NCI-H187 treated with DMSO at 0.1 percent for 48 hours (cell line): ENCODE measurements at regions not wholly inside any gene's neighbourhood (a gene's known extent, or its start where the extent isn't known, plus 50 kb on each side); places are given as distances from the start of the nearest gene placed in this dataset.
"Not testable (repeated sequence)": the region's sequence is repeated elsewhere in the genome, so short reads cannot be mapped to it uniquely, and the experiment has no call there.

Source experiments
- DNase-seq: peaks from one replicate; lab custom pipeline; 2025; lab: John Stamatoyannopoulos, UW

DNA sequence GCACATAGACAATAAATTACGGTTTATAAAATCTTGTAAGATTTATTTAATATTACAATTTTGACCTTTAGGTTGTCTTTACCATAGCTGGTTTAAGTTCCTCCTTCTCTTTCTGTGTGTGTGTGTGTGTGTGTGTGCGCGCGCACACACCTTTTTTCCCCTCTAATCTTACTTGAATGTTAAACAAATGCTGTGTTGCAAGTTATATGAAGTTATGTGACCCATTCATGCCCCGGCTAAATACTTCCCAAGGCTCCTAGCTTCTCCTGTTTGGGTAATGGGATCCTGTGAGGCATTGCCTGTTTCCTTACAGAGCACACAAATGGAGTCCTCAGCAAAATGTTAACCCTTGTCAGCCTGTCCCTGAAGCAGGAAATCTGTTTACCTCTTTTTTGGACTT is 125.6 kb upstream of the ZNF608 start:
- DNase-seq, result no peak

DNA sequence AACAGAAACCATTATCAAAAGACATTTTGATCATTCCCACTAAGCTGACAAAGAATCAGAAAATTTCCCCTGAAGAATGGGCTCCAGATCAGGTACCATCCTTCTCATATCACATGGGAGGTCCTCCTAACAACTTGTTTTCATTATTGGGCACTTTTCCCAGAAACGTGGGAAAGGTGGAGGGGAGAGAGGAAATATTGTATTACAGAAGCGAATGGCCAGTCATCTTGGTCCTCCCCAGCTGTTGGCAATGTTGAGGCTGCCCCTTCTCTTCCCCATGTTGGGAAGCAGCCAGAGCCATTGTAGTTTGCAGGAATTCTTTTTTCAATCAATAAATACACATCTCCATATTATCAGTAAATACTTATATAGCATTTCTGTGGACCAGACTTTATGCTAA is 126.2 kb upstream of the ZNF608 start:
- DNase-seq, result no peak

DNA sequence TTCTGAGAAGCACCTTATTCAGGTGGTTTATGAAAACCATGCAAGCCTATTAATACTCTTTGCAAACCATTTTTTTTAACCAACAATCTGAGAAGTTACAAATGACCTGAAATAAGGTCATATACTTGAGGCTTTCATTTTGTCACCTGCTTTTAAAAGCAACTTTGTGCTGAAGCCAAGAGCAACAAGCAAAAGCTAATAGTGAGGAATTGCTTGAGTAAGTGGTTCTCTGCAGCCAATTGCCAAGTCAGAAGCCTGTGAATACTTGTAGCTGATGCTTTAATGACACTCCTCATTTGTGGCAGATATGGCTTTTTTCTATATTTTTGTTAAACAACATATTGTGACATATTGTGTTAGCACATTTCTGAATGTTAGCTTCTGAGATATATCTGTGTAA is 126.7 kb upstream of the ZNF608 start:
- no peak for DNase-seq

DNA sequence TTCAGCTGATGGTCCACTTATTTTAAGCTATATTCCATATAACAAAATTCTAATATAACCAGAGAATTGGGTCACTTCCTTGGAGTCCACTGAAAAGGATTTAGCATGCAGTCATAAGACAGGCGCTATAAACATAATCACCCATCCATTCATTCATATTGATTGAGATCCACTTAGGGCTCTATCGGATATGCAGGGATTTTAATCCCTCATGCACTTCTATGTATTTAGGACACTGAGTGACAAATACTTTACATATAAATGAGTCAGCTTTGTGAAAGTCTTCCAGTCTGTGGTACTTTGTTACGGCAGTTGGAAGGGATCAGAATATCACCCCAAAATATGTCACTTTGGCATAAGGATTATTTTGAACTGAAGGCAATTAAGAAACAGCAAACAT is 127.3 kb upstream of the ZNF608 start:
- DNase-seq, result no peak

DNA sequence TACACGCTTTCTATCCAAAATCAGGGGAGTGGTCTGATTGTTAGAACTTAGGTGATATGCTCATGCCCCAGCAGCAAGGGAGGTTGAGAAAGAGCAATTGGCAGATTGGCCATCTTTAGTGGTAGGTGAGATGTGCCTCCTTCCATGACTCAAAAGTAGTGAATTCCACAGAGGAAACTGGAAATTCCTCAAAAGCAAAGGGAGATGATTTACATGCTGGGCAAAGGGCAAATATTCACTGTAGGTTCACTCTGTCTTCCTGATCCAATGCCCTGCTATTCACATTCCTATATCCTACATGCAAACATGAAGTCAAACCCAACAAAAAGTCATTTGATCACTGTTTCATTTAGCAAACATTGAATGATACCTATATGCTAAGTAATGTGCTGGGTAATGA is 130.1 kb upstream of the ZNF608 start:
- no peak for DNase-seq

DNA sequence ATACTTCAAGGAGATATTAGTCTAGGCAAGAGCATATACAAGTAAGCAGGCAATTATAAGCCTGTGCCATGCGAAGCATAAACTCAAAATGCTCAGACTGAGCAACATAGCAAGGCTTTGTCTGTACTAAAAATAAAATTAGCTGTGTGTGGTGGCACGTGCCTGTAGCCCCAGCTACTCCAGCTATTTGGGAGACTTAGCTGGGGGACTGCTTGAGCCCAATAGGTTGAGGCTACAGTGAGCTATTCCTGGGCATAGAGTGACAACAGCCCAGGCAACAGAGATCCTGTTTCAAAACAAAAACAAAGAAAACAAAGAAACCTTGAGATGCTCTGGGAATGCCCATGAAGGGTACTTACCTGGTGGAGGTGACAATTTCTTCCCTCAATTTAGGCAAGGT is 130.5 kb upstream of the ZNF608 start:
- DNase-seq, result no peak

DNA sequence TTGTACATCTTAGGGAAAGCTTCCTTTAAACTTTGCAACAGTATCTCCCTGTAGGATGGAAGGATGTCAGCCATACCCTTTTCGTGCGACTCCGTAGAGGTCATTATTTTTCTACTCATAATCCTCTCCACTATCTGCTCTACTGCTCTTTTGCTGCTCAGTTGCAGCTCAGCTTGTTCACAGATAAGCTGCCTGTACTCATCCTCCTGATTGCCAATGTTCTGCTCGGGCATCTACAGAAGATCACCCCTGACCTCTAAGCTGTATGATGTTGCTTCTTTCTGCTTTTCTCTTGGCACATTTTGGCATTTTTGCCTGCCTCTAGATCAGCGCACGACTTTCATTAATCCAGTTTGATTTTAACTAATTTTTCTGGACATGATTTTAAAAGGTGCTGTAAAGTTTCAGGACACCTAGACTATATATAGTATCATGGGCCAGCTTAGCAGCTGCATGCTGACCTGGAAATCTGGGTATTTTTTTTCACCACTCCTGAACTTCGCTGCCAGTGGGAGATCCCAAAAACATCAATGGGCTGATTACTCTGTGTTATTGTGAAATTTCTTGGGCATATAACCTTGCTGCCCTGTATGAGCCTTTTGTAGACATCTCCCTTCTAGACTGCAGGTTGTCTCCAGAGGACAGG is 131.2 kb upstream of the ZNF608 start:
- DNase-seq, result no peak

DNA sequence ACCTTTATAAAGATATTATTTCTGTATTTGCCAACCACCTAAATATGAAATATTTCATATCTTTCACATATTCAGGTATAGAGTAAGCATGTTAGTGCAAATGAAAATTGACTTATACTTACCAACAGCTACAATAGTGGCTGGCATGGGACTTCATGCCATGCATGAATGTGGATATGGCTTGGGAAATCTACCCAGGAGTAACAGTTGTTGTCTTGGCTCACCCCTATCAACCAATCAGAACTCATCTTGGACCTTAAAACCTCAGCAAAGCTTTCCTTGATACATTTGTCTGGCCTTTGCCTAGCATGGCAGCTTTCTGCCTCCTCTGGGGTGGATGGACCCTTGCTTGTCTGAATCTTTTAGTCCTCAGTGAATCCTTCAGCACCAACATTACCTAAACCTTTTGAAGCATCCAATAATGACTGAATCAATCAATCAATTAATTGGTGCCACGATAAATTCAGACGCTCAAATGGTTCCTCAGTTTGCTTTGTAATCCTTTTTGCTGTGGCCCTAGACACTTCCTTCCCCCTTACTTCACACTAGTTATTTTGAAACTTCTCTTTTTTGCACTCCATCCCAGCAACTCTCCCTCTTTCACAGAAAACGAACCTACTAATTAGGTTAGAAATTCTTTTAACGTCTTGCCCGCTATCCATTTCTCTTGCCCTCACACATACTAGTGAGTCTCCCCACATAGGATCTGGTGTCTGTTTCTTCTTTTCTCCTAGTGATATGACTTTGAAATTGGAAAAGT is 132.3 kb upstream of the ZNF608 start:
- DNase-seq, result no peak

DNA sequence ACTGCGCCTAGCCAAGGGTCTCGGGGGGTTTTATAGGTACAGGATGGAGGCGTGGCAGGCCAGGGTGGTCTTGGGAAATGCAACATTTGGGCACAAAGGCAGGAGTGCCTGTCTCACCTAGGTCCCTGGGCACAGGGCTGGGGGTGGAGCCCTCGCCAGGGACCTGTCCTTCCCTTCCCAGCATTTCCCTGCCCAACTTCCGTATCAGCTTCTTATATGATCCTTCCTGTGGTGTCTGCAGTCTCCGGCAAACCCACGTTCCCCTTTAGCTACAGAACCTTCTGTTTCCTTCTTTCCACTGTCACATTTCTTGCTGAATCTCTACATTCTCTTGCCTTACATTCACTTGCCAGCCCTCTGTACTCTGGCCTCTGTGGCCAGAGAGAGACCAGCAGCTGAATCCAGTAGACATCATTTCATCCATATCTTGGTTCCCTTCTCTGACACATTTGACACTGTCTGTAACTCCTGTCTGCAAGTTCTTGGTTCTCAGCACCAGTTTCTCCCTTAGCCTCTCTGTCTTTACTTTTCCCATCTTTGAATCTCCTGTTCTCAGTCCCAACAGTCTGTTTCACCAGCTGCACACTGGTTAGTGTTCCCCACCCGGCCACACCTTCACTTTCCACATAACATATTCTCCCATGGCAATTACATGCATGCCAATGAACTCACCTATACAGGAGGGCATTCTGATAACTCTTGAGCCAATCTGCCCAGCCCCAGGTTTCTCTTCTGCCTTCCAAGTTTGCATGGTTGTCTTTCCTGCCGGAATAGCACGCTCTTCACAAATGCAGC is 134.7 kb upstream of the ZNF608 start:
- no peak for DNase-seq

DNA sequence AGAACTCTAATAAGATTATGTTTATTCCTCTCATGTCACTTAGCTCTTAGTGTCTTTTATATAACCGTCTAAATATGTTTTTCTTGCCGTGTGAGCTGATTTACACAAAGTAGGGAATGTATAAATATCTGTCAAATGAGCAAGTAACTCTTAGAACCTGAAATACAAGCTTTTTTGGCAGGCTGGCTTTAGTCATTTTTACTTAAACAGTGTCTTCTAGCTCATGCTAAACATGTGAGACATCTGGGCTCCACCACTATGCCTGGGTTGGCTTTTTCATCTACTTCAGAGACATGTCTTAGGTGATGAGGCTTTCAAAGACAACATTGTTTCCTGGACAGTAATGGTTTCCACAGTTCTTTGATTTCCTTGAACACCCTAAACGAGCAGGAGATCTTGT is 137.2 kb upstream of the ZNF608 start:
- no peak for DNase-seq

DNA sequence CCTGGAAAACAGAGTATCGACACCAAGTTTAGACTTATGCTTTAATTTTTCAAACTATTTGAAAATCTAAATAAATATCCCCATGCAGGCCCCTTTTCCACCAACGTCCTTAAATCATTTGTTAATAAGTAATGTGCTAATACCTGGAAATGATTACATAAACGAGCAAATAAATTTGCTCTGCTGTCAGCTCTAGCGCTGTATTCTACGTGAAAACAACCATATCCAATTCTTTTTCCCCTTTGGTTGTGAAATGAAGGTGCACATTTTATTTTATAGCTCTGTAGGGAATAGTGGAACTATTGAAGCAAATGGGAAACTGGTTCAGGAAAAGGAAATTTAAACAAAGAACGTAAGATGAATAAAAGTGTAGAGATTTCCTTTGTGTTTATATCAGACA is 137.7 kb upstream of the ZNF608 start:
- DNase-seq, result no peak

DNA sequence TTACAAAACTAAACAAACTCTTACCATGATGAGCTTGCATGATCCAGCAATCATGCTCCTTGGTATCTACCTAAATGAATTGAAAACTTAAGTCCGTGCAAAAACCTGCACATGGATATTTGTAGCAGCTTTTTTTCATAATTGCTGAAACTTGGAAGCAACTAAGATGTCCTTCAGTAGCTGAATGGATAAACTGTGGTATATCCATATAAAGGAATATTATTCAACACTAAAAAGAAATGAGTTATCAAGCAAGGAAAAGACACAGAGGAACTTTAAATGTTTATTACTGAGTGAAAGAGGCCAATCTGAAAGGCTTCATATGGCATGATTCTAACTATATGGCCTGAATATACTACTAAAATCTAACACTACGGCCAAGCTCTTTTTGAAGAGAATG is 139.1 kb upstream of the ZNF608 start:
- no peak for DNase-seq

DNA sequence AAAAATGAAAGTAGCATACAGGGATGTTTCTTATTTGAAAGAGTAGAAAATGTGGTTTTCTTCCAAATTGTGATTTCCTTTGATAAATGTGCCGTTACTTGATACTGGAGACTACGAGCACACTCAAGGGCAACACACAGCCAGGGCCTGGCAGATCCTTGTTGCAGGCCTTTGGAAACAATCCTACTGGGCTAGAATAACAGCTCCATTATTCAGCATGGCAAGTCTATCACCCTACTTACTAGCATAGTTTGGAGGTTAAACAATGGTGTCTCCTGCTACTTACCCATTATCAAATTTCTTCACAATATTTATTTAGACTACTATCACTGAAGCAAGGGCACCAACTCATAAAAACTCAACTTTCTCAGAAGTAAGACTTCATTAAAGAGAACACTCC is 140.8 kb upstream of the ZNF608 start:
- DNase-seq, result no peak

DNA sequence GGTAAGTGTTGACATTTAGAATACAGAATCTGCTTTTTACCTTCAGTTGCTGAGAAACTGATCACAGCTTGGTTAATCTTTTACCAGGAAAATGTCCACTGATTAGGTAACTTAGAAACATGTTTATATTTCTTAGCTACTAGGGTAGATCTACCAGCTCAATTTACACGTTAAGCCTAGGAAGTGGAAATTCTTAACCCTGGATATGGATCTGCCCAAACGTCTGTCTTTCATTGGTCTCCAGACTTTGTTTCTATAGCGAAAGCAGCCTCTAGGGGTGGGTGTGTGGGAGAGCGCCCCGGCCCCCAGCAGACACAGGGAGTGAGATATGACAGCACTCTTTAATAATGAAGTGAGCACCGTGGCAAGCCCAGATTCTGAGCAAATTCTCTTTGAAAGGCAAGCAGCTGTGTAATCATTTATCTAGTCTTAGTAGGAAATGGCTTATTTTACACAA is 141.6 kb upstream of the ZNF608 start:
- DNase-seq, result no peak

DNA sequence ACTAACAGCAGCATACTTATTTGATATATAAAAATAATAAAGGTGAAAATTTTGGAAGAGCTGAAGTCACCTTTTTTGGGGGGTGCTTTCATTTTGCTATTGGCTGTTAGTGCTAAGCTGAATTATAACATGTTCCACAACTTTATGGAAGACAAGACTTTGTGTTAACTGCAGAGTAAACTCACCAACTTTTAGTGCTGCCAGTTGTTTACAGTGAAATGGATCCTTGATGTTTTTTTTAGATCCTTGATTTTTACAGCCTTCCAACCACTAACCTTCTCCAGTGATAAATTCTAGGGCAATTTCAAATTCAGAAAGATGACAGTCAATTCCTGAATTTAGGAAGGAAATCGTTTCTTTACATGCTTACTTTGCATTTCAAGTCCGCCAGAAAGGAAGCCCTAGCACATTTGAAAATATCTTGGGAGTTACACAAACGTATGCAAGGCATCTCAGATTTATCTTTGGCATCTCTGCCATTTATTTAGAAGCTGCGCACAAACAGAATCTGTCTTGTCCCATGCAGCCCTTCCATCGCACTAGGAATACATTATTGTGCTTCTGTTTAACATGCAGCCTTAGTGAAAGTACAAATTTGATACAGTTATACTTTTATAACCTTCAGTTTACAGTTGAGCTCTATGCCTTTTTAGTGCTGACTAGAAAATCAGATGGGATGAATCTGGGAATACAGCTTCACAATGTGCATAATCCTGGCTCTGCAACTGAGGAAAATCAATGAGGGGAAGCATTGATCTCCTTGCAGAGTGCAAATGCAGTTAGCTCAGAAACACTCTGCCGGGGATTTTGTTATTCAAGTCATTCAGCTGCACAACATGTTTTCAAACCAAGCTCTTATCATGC is 142.4 kb upstream of the ZNF608 start:
- DNase-seq, result no peak

DNA sequence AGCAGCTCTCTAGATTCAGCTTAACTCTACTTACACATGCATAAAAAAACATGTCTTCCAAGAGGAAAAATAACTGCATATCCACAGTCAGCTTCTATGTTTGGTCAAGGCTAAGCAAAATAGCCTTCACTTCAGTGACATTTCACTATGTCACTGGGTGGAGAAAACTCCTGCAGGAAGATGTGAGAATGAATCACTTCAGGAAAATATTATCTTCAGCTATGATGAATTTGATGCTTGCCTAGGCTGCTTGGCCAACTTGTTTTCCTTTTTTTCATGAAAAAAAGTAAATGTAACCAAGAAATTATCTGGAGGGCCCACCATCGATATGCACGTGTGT is 143.0 kb upstream of the ZNF608 start:
- DNase-seq, result no peak

DNA sequence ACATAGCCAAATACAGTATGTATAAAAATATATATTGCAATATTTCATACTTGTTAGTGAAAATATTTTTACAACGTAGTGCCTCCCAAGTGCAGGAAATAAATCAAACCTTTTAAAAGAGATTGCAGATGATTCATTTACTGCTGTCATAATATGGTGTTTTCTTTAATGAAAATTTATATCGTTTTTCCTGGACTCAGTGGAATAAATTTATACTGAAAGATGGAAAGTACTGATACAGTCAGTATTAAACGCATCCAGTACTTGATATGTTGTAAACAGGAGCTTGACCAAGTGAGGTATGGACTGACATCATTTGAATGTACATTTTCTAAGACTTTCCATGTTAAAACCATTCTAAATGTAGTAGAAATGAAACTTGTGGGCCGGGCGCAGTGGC is 143.4 kb upstream of the ZNF608 start:
- DNase-seq, result no peak

DNA sequence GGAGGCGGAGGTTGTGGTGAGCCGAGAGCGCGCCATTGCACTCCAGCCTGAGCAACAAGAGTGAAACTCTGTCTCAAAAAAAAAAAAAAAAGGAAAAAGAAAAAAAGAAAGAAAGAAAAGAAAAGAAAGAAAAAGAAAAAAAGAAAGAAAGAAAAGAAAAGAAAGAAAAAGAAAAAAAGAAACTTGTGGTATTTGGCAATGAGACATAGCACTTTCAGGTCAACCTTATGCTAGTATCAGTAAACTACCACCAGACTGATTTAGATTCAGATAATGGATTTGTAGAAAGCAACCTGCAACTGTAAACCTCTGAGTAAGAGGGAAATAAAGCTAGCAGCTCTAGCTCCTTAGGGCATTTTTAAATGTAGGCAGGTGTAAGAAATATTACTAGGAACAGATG is 144.0 kb upstream of the ZNF608 start:
- DNase-seq, result not testable (repeated sequence)

DNA sequence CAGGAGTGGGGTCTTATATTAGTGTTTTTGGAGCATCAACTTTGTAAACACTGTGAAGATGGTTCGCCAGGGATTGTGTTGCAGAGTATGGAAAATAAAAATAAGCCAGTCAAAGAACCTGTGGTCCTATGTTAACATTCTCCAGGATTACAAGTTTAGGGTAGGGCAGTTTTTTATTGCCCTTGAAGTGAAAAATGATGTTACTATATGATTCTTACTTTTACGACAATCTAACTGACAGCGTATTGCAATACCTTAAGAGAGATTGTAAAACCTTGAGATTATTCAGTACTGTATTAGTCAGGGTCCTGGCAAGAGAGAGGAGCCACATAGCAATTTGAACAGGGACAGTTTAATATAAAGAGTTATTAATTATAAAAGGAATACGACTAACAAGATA is 144.7 kb upstream of the ZNF608 start:
- no peak for DNase-seq

DNA sequence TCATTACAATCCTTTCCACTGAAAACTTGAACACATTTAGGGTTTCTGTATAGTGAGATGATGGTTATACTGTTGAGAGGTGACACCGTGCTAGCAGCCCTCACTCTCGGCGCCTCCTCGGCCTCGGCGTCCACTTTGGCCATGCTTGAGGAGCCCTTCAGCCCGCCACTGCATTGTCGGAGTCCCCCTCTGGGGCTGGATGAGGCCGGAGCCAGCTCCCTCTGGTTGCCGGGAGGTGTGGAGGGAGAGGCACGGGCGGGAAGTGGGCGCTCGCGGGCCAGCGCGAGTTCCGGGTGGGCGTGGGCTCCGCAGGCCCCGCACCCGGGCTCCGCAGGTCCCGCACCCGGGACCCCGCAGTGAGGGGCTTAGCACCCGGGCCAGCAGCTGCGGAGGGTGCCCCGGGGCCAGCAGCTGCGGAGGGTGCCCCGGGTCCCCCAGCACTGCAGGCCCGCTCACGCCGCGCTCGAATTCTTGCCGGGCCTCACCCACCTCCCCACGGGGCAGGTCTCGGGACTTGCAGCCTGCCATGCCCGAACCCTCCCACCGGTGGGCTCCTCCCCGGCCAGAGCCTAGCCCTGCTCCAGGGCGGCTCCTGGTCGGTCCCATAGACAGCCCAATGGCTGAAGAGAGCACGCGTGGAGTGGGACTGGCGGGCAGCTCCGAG is 145.9 kb upstream of the ZNF608 start:
- no peak for DNase-seq

DNA sequence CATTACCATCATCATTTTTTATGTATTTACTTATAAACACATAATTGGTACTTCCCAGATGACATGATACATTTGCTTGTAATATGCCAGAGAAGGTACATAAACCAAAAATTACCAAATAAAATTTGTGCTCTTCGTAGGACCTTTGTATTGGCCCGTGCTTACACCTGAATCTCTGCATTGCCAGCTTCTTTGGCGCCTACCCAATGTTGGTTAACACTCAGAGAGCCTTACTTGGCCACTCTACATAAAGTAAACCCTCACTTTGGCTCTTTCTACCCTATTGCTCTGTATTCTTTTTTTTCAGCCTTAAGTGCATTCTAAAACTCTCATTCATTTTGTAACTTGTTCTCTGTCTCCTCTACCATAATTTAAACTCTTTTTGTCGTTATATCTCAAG is 148.1 kb upstream of the ZNF608 start:
- no peak for DNase-seq

DNA sequence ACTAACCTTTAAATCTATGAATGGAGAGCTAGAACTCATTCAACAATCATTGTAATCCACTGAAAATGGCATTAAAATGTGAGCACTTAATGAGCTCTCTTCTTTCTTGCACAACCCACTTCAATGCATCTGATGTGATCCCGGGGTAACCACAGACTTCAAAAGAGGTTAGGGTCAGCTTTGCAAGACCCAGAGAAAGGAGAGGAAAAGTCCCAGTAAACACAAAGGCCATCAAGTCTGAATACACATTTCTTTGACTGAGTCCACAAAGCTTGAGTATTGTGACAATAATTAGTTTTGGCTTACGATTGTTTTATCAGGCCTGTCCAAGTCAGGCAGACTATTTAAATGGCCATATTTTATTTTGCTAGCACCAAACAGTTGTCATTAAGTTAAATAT is 148.8 kb upstream of the ZNF608 start:
- no peak for DNase-seq
